HepG2 (cell line): ENCODE measurements at regions not wholly inside any gene's neighbourhood (a gene's known extent, or its start where the extent isn't known, plus 50 kb on each side); places are given as distances from the start of the nearest gene placed in this dataset.

Experiments
- ATAC-seq: fragments of 200-7000 bp; cut with Tn5 transposase; 3 replicates; pipeline ENCODE4 v1.9.1; 2020; ENCODE audit warnings: mild to moderate bottlenecking, moderate library complexity
- BruUV-seq: library from RNA; stranded (reverse); fragments of 400-500 nt; replicated peaks from 2 replicates; lab custom pipeline; 2021; lab: Mats Ljungman, UMichigan
- CTCF ChIA-PET: fragments of 300-600 bp; formaldehyde crosslinking; extraction: SDS; loops from one replicate; lab custom pipeline; 2021; ENCODE audit warnings: low total read pairs, inconsistent platforms, low intra/inter-chr PET ratio; lab: Yijun Ruan, JAX
- POLR2A ChIA-PET: fragments of 350-600 bp; sonication (Branson Sonifier 250); formaldehyde crosslinking; loops from one replicate; lab custom pipeline; 2020; ENCODE audit warnings: antibody characterized with exemption, inconsistent platforms; lab: Yijun Ruan, JAX
- DNase-seq: peaks from one replicate; pipeline ENCODE4 v3.0.0-alpha.2; 2015; ENCODE audit warnings: low spot score
- FAIRE-seq: peaks from 3 replicates; lab custom pipeline; 2011; peaks lifted over from hg19 to GRCh38; lab: Jason Lieb, UNC
- H2AFZ ChIP-seq: one replicate; pipeline ENCODE4 v1.6.1; 2011; ENCODE audit warnings: low read length, inconsistent platforms
- H3K27ac ChIP-seq: fragments of 300-600 bp; 3 replicates; pipeline ENCODE4 v1.8.0; 2011; ENCODE audit warnings: mixed run types, mild to moderate bottlenecking, mixed read lengths, low read length, inconsistent platforms; ENCODE audit not compliant: insufficient read depth; ENCODE audit errors: extremely low read length
- H3K27me3 ChIP-seq, 2 experiments: fragments of 200-600 bp in 1 of 2; 2 replicates in 1 of 2; 3 replicates in 1 of 2; pipeline versions ENCODE4 v1.6.0 to v1.8.0; 2011; ENCODE audit warnings: low read length in 2 of 2, mild to moderate bottlenecking in 2 of 2, moderate library complexity in 2 of 2, inconsistent platforms in 1 of 2; ENCODE audit not compliant: insufficient read depth in 2 of 2, control insufficient read depth in 1 of 2
- H3K36me3 ChIP-seq, 2 experiments: fragments of 200-600 bp in 1 of 2; replicated peaks in 1 of 2; 2 replicates in 1 of 2; 3 replicates in 1 of 2; pipeline versions ENCODE4 v1.5.1 to v1.8.0; 2011; ENCODE audit warnings: low read length in 2 of 2, inconsistent platforms in 1 of 2; ENCODE audit not compliant: insufficient read depth in 2 of 2, control insufficient read depth in 1 of 2
- H3K4me1 ChIP-seq: 2 replicates; pipeline ENCODE4 v1.5.1; 2012; ENCODE audit warnings: low read length, inconsistent platforms; ENCODE audit not compliant: insufficient read depth
- H3K4me2 ChIP-seq: 2 replicates; pipeline ENCODE4 v1.6.0; 2011; ENCODE audit warnings: low read depth, low read length, inconsistent platforms
- H3K4me3 ChIP-seq, 3 experiments: fragments of 200-600 bp in 1 of 3; sonication (generic), shearing (Covaris generic) in 1 of 3; replicated peaks in 1 of 3; 2 replicates each; pipeline ENCODE4 v1.5.1; 2011 to 2016; ENCODE audit warnings: low read length in 3 of 3, inconsistent platforms in 2 of 3, low read depth in 2 of 3, mild to moderate bottlenecking in 2 of 3, control low read depth in 1 of 3, mixed read lengths in 1 of 3; ENCODE audit not compliant: insufficient read depth in 1 of 3
- H3K79me2 ChIP-seq: one replicate; pipeline ENCODE4 v1.6.1; 2011; ENCODE audit warnings: low read length, inconsistent platforms; ENCODE audit not compliant: insufficient read depth
- H3K9ac ChIP-seq: 2 replicates; pipeline ENCODE4 v1.6.0; 2011; ENCODE audit warnings: mild to moderate bottlenecking, low read depth, low read length, inconsistent platforms; ENCODE audit not compliant: insufficient read depth
- H3K9me3 ChIP-seq: 2 replicates; pipeline ENCODE4 v1.5.1; 2012; ENCODE audit warnings: mild to moderate bottlenecking, low read length
- H4K20me1 ChIP-seq: 2 replicates; pipeline ENCODE4 v1.6.0; 2011; ENCODE audit warnings: inconsistent platforms, mild to moderate bottlenecking, low read length, moderate library complexity; ENCODE audit not compliant: insufficient read depth
- ATF1 ChIP-seq: IDR thresholded peaks from 2 replicates; pipeline ENCODE4 v1.6.1; 2016; ENCODE audit warnings: mild to moderate bottlenecking, control low read depth
- BRD4 ChIP-seq: sonication (generic); formaldehyde crosslinking; IDR thresholded peaks from 2 replicates; pipeline ENCODE4 v1.4.0; 2020; ENCODE audit warnings: missing genetic modification reagents
- MED13 ChIP-seq: sonication (generic); formaldehyde crosslinking; IDR thresholded peaks from 2 replicates; pipeline ENCODE4 v1.5.0; 2020; ENCODE audit warnings: missing genetic modification reagents
- MIXL1 ChIP-seq: IDR thresholded peaks from 2 replicates; pipeline ENCODE4 v1.6.1; 2016
- NFKB2 ChIP-seq: sonication (generic); formaldehyde crosslinking; IDR thresholded peaks from 2 replicates; pipeline ENCODE4 v1.4.0; 2020; ENCODE audit warnings: missing genetic modification reagents, borderline replicate concordance
- SMYD3 ChIP-seq: sonication (generic); formaldehyde crosslinking; IDR thresholded peaks from 2 replicates; pipeline ENCODE4 v1.8.1; 2023; ENCODE audit warnings: mild to moderate bottlenecking, missing genetic modification reagents
- SNAI1 ChIP-seq: sonication (generic); formaldehyde crosslinking; IDR thresholded peaks from 2 replicates; pipeline ENCODE4 v1.5.0; 2020; ENCODE audit warnings: mild to moderate bottlenecking, missing genetic modification reagents, borderline replicate concordance
- THYN1 ChIP-seq: sonication (generic); formaldehyde crosslinking; IDR thresholded peaks from 2 replicates; pipeline ENCODE4 v1.8.1; 2023; ENCODE audit warnings: low read depth, mild to moderate bottlenecking, moderate library complexity, missing genetic modification reagents, borderline replicate concordance
- WIZ ChIP-seq: sonication (generic); formaldehyde crosslinking; IDR thresholded peaks from 2 replicates; pipeline ENCODE4 v1.5.1; 2020; ENCODE audit warnings: mild to moderate bottlenecking, missing genetic modification reagents
- ZBTB38 ChIP-seq: sonication (generic); formaldehyde crosslinking; IDR thresholded peaks from 2 replicates; pipeline ENCODE4 v1.5.1; 2020; ENCODE audit warnings: mild to moderate bottlenecking, missing genetic modification reagents
- ZNF124 ChIP-seq: sonication (generic); formaldehyde crosslinking; IDR thresholded peaks from 2 replicates; pipeline ENCODE4 v1.4.0; 2020; ENCODE audit warnings: missing genetic modification reagents
- ZNF205 ChIP-seq: IDR thresholded peaks from 2 replicates; pipeline ENCODE4 v1.6.1; 2018; ENCODE audit warnings: missing biosample characterization, missing genetic modification reagents
- ZNF563 ChIP-seq: sonication (generic); formaldehyde crosslinking; IDR thresholded peaks from 2 replicates; pipeline ENCODE4 v1.8.0; 2022; ENCODE audit warnings: mild to moderate bottlenecking, moderate library complexity, missing genetic modification reagents
- ZNF564 ChIP-seq: sonication (generic); formaldehyde crosslinking; IDR thresholded peaks from 2 replicates; pipeline ENCODE4 v1.8.1; 2023; ENCODE audit warnings: mild to moderate bottlenecking, missing genetic modification reagents
- ZNF792 ChIP-seq: IDR thresholded peaks from 2 replicates; pipeline ENCODE4 v1.6.1; 2016
- in situ Hi-C: cut with HindIII; loops from 2 replicates; pipeline ENCODE4 v1.10.0; 2017; ENCODE audit warnings: low pct_unique_long_range_greater_than_20kb; ENCODE audit not compliant: extremely low pct_ligation_motif_present
- intact Hi-C: fragments of 100-400 bp; cut with micrococcal nuclease; formaldehyde crosslinking; loops from one replicate; pipeline ENCODE4 v1.10.0; 2022; ENCODE audit not compliant: unreplicated experiment
- TF ChIP-seq, protein P1 (sequence below), 2 experiments: sonication (generic) in 1 of 2; formaldehyde crosslinking in 1 of 2; IDR thresholded peaks; 2 replicates each; pipeline versions ENCODE4 v1.5.1 to v1.6.1; 2011 to 2020; ENCODE audit warnings: borderline replicate concordance in 1 of 2, low read depth in 1 of 2, low read length in 1 of 2, mild to moderate bottlenecking in 1 of 2, missing genetic modification reagents in 1 of 2, moderate library complexity in 1 of 2
- TF ChIP-seq, protein P2 (sequence below): sonication (generic); formaldehyde crosslinking; IDR thresholded peaks from 2 replicates; pipeline ENCODE4 v1.8.0; 2022; ENCODE audit warnings: low read depth, missing genetic modification reagents

DNA sequence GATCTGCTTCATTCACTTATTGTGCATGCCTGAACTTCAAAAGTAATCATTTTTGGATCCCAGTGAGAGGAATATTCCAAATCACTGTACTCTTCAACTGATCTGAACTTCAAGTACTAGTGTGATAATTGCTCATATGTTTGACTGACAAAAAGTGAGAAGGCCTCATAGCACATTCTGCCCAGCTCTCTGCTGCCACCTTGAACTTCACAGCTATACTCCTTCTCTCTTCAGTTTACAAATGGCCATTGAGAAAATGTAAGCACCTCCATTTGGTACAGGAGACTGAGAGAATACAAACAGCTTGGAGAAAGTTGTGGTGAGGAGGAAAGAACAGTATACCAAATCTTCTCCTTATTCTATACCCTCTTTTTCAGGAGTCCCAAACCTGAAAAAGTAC lies 946.0 kb upstream of the CHAC2 start:
- Histone ChIP-seq H2AFZ (no peak overlapping the region), H3K27me3 (no peaks in the 10 kb centered on the region), H3K4me2 (no peak overlapping the region), H3K9ac (no peak overlapping the region), H3K4me1 (no peaks in the 10 kb centered on the region), H3K79me2 (no peaks in the 10 kb centered on the region), H4K20me1 (no peaks in the 10 kb centered on the region), H3K4me3 (no peak overlapping the region), H3K36me3 (no peaks in the 10 kb centered on the region), H3K27ac (no peak overlapping the region), H3K9me3 (peaks cover 48% of the 10 kb centered on the region)
- intact Hi-C loops (no loop called here), in situ Hi-C loops (no loop called here)
- ATAC-seq (no peak), FAIRE-seq (no peak), DNase-seq (no peak)
- TF ChIP-seq SNAI1 (CRISPR knock-in tag) (no peak), NFKB2 (CRISPR knock-in tag) (no peak), THYN1 (CRISPR knock-in tag) (no peak), ATF1 (CRISPR knock-in tag) (no peak), WIZ (CRISPR knock-in tag) (no peak), ZNF563 (CRISPR knock-in tag) (no peak), ZNF564 (CRISPR knock-in tag) (no peak), BRD4 (CRISPR knock-in tag) (no peak), SMYD3 (CRISPR knock-in tag) (no peak), ZNF124 (no peak), ZNF792 (CRISPR knock-in tag) (no peak), ZBTB38 (CRISPR knock-in tag) (no peak), MED13 (CRISPR knock-in tag) (no peak), MIXL1 (CRISPR knock-in tag) (no peak), ZNF205 (CRISPR knock-in tag) (no peak)
- TF ChIP-seq, protein P1, sequence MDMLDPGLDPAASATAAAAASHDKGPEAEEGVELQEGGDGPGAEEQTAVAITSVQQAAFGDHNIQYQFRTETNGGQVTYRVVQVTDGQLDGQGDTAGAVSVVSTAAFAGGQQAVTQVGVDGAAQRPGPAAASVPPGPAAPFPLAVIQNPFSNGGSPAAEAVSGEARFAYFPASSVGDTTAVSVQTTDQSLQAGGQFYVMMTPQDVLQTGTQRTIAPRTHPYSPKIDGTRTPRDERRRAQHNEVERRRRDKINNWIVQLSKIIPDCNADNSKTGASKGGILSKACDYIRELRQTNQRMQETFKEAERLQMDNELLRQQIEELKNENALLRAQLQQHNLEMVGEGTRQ (IDR thresholded peaks at IDR 0.05; ENCODE audit: low read depth, low read length) = no peak
- TF ChIP-seq, protein P1 (CRISPR knock-in tag; IDR thresholded peaks at IDR 0.05; ENCODE audit: borderline replicate concordance) = no peak
- TF ChIP-seq, protein P2, sequence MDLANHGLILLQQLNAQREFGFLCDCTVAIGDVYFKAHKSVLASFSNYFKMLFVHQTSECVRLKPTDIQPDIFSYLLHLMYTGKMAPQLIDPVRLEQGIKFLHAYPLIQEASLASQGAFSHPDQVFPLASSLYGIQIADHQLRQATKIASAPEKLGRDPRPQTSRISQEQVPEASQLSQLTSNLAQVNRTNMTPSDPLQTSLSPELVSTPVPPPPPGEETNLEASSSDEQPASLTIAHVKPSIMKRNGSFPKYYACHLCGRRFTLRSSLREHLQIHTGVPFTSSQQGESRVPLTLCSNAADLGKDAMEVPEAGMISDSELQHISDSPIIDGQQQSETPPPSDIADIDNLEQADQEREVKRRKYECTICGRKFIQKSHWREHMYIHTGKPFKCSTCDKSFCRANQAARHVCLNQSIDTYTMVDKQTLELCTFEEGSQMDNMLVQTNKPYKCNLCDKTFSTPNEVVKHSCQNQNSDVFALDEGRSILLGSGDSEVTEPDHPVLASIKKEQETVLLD (CRISPR knock-in tag) = no peak
- POLR2A ChIA-PET = no interaction called here
- CTCF ChIA-PET = no interaction called here
- BruUV-seq = no TSS peak
